Activated CD8-positive, alpha-beta T cell treated with anti-CD3 and anti-CD28 coated beads for 36 hours (primary cell): ENCODE measurements at regions not wholly inside any gene's neighbourhood (a gene's known extent, or its start where the extent isn't known, plus 50 kb on each side); places are given as distances from the start of the nearest gene placed in this dataset.

Experiments used
- ATAC-seq: fragments of 200-7000 bp; cut with Tn5 transposase; one replicate; pipeline ENCODE4 v1.10.0; 2021; ENCODE audit warnings: mild to moderate bottlenecking, moderate library complexity
- CTCF ChIA-PET: fragments of 350-600 bp; sonication (Branson Sonifier 250); formaldehyde crosslinking; loops from one replicate; lab custom pipeline; 2021; ENCODE audit warnings: antibody characterized with exemption; lab: Charles Lee
- POLR2A ChIA-PET: fragments of 350-600 bp; sonication (Branson Sonifier 250); formaldehyde crosslinking; loops from one replicate; lab custom pipeline; 2021; ENCODE audit warnings: antibody characterized with exemption; lab: Charles Lee
- DNase-seq: peaks from one replicate; pipeline ENCODE4 v3.0.0-alpha.2; 2020
- H3K27ac Mint-ChIP-seq: one replicate; pipeline ENCODE4 v1.8.0; 2021; ENCODE audit warnings: mild to moderate bottlenecking, mixed read lengths
- H3K27me3 Mint-ChIP-seq: one replicate; pipeline ENCODE4 v1.8.0; 2021; ENCODE audit warnings: mixed read lengths
- H3K36me3 Mint-ChIP-seq: one replicate; pipeline ENCODE4 v1.8.0; 2021; ENCODE audit warnings: low read depth, mixed read lengths
- H3K4me1 Mint-ChIP-seq: one replicate; pipeline ENCODE4 v1.8.0; 2021; ENCODE audit warnings: low read depth, mixed read lengths
- H3K4me3 Mint-ChIP-seq: one replicate; pipeline ENCODE4 v1.8.0; 2021; ENCODE audit warnings: mild to moderate bottlenecking, moderate library complexity, mixed read lengths
- H3K9me3 Mint-ChIP-seq: one replicate; pipeline ENCODE4 v1.8.0; 2021; ENCODE audit warnings: mixed read lengths
- intact Hi-C: fragments of 100-400 bp; cut with micrococcal nuclease; formaldehyde crosslinking; loops from one replicate; pipeline ENCODE4 v1.10.0; 2022
- TF ChIP-seq, protein P1 (sequence below): fragments of 200-600 bp; IDR thresholded peaks from one replicate; pipeline ENCODE4 v1.8.0; 2022; ENCODE audit warnings: antibody characterized with exemption, mild to moderate bottlenecking

DNA sequence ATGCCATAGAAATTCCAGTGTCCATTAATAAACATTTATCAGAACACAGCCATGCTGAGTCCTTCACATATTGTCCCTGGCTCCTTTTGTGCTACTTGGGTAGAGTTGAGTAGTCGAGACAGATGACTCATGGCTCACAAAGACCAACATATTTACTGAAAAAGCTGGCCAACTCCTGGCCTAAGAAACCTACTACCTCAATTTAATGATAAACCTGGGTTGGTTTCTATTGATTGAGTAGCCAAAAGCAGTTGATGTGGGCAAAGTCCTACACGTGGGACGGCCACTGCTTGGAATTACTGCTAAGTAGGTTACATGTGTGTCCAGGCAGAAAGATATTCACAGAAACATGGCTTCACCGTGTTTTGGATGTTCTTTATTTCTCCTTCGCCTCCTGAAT lies 402.2 kb downstream of the NR2F2 start:
- no peaks in the 10 kb centered on the region for H3K4me1 Mint-ChIP-seq
- no peak for DNase-seq
- H3K36me3 Mint-ChIP-seq = no peaks in the 10 kb centered on the region
- H3K27ac Mint-ChIP-seq = no peak overlapping the region
- intact Hi-C loops = no loop called here
- ATAC-seq = no peak
- CTCF ChIA-PET = no interaction called here
- H3K9me3 Mint-ChIP-seq = peaks cover 1% of the 10 kb centered on the region
- POLR2A ChIA-PET = no interaction called here
- no peak overlapping the region for H3K4me3 Mint-ChIP-seq
- H3K27me3 Mint-ChIP-seq = no peaks in the 10 kb centered on the region
- TF ChIP-seq, protein P1, sequence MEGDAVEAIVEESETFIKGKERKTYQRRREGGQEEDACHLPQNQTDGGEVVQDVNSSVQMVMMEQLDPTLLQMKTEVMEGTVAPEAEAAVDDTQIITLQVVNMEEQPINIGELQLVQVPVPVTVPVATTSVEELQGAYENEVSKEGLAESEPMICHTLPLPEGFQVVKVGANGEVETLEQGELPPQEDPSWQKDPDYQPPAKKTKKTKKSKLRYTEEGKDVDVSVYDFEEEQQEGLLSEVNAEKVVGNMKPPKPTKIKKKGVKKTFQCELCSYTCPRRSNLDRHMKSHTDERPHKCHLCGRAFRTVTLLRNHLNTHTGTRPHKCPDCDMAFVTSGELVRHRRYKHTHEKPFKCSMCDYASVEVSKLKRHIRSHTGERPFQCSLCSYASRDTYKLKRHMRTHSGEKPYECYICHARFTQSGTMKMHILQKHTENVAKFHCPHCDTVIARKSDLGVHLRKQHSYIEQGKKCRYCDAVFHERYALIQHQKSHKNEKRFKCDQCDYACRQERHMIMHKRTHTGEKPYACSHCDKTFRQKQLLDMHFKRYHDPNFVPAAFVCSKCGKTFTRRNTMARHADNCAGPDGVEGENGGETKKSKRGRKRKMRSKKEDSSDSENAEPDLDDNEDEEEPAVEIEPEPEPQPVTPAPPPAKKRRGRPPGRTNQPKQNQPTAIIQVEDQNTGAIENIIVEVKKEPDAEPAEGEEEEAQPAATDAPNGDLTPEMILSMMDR = no peak

DNA sequence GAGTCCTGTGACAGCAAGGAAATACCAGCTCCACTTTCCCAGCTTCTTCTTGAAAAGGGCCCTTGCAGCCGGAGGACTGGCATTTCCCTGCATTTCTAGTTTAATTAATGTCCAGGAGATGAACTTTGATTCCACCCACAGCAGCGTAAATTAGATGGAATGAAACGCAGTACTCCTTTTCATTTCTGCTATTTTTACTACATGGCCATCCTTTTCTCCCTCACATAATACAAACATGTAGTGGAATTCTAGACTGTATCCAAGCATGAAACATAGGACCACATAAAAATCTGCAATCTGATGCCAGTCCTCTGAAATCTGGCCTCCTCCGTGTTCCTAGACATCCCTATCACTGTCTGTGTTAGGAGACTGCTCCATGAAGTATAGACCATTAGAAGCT lies 403.2 kb downstream of the NR2F2 start:
- ChIA-PET CTCF (interaction anchor here (1.1 kb wide), 1 partner anchor 18 kb away, joined by 3 read pairs; no protein-coding TSS in a partner anchor), POLR2A (no interaction called here)
- Mint-ChIP-seq H3K27ac (no peak overlapping the region), H3K27me3 (no peaks in the 10 kb centered on the region), H3K4me1 (no peaks in the 10 kb centered on the region), H3K36me3 (no peaks in the 10 kb centered on the region), H3K4me3 (no peak overlapping the region), H3K9me3 (peaks cover 4% of the 10 kb centered on the region)
- DNase-seq (no peak), ATAC-seq (no peak)
- TF ChIP-seq, protein P1 = no peak
- intact Hi-C loops = no loop called here

DNA sequence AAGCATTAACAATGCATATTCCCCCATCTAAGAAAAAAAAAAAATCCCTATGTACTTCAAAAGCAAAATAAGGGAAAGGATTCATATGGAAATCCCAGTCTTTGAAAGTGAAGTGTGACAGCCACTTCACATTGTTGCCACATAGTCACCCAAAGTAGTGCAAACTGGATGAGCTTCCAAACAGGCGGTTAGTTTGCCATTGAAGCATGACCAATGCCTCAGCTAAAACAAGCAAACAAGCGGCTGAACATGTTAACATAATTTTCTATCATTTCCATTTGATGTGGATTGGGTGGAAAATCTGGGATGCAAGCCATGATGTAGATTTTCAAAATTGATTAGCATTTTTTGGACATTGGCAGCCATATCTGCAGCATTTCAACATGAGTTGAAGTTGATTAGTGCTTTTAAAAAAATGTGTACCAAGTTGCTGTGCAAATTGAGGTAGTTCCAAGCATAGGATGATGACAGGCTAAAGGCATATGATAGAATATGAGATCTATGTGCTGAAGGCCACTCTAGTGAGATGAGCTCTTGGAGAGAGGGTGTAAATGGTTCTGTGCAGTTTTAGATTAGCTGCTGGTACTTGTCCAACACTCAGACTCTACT lies 405.2 kb downstream of the NR2F2 start:
- TF ChIP-seq, protein P1 = no peak
- H3K4me1 Mint-ChIP-seq = no peaks in the 10 kb centered on the region
- no peak for DNase-seq
- no peak for ATAC-seq
- H3K9me3 Mint-ChIP-seq = peaks cover 4% of the 10 kb centered on the region
- intact Hi-C loops = no loop called here
- ChIA-PET CTCF (no interaction called here), POLR2A (no interaction called here)
- no peaks in the 10 kb centered on the region for H3K36me3 Mint-ChIP-seq
- H3K27me3 Mint-ChIP-seq = no peaks in the 10 kb centered on the region
- no peak overlapping the region for H3K4me3 Mint-ChIP-seq
- H3K27ac Mint-ChIP-seq = no peak overlapping the region

DNA sequence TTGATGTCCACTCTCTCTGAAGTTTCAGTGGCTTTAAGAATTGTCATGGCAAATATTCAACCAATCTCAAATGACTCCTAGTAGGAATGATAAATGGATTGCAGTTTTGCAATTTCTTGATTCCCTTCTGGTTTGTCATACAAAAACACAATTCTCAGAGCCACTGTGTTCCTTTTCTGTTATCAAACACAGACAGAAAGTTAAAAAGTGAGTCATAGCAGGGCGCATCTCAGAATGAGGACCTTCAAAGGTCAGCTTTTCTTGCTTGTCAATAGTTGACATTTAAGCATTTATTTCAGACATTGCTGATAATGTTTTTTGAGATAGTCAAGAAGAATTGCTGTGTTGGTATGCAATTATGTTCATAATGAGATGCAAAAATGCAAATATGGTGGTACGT lies 405.9 kb downstream of the NR2F2 start:
- Mint-ChIP-seq H3K27ac (no peak overlapping the region), H3K4me3 (no peak overlapping the region), H3K27me3 (no peaks in the 10 kb centered on the region), H3K9me3 (peaks cover 4% of the 10 kb centered on the region), H3K36me3 (no peaks in the 10 kb centered on the region), H3K4me1 (no peaks in the 10 kb centered on the region)
- DNase-seq (no peak), ATAC-seq (no peak)
- TF ChIP-seq, protein P1 = no peak
- intact Hi-C loops = no loop called here
- POLR2A ChIA-PET = no interaction called here
- CTCF ChIA-PET = no interaction called here

DNA sequence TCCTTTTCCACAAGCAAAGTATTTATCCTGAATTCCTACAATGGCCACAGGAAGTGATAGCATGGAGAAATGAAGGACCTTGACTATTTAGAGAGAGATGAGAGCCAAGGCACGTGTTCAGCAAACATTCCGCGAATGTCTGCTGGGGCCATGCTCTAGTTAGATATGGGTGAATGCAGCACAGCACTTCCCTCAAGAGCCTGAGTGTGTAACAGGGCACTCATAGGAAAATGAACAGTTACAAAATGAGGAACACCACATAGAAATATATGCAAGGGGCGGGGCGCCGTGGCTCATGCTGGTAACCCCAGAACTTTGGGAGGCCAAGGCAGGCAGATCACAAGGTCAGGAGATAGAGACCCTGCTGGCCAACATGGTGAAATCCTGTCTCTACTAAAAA lies 406.9 kb downstream of the NR2F2 start:
- no peak overlapping the region for H3K27ac Mint-ChIP-seq
- H3K4me3 Mint-ChIP-seq = no peak overlapping the region
- H3K9me3 Mint-ChIP-seq = peaks cover 4% of the 10 kb centered on the region
- H3K4me1 Mint-ChIP-seq = no peaks in the 10 kb centered on the region
- ATAC-seq = no peak
- no peak for DNase-seq
- ChIA-PET CTCF (no interaction called here), POLR2A (no interaction called here)
- H3K36me3 Mint-ChIP-seq = no peaks in the 10 kb centered on the region
- intact Hi-C loops = no loop called here
- H3K27me3 Mint-ChIP-seq = no peaks in the 10 kb centered on the region
- TF ChIP-seq, protein P1 = no peak
